Endometrial microvascular endothelial cells (primary cell): ENCODE measurements at regions not wholly inside any gene's neighbourhood (a gene's known extent, or its start where the extent isn't known, plus 50 kb on each side); places are given as distances from the start of the nearest gene placed in this dataset.

Experiments
- in situ Hi-C: cut with HindIII; loops from 2 replicates; pipeline ENCODE4 v1.10.0; 2017; ENCODE audit warnings: low sequenced_read_pairs, low pct_unique_long_range_greater_than_20kb; ENCODE audit errors: inconsistent ontology term

DNA sequence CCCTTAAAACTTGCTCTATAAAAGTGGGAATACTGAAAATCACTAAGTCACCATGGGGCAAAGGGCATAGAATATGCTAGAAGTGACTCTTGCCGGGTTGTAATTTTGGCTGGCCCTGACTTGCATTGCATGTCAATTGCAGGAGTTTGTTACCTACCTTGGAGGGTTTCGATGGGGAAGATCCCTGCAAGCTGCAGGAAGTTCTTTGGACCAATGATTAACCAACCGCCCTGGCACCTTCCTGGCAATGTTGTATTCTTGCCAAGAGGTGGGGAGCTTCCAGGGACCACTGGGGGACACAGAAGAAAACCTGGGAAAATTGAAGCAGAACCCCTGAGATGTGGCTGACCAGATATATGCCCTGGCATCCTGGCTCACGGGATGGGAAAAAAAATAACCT is 235.8 kb downstream of the B3GLCT start:
- in situ Hi-C loops = loop anchor here (25.0 kb wide), 1 partner anchor 327 kb away; no protein-coding TSS in a partner anchor

GRCh38 chr13:31436478-31436877 is 236.7 kb downstream of the B3GLCT start:
- in situ Hi-C loops = loop anchor here (25.0 kb wide), 1 partner anchor 326 kb away; no protein-coding TSS in a partner anchor

GRCh38 chr13:31437975-31438374 is 238.2 kb downstream of the B3GLCT start:
- in situ Hi-C loops = loop anchor here (25.0 kb wide), 1 partner anchor 324 kb away; no protein-coding TSS in a partner anchor

DNA sequence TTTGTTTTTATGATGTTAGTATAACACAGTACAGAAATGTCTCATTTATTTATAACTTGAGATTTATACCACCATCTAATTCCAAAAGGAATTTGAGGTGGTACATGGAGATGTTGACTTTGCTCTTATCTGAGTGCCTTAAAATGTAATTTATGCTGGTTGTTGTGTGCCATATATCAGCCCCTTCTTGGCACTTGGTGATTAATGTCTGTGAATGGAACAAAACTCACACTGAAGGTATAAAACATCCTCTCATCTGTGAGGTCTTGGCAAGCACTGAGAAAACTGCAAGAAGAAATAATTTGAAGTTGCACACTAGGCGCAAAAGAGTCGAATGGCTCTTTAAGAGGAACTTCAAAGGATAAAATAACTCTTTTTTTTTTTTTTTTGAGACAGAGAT is 240.4 kb downstream of the B3GLCT start:
- in situ Hi-C loops = loop anchor here (25.0 kb wide), 1 partner anchor 322 kb away; no protein-coding TSS in a partner anchor

DNA sequence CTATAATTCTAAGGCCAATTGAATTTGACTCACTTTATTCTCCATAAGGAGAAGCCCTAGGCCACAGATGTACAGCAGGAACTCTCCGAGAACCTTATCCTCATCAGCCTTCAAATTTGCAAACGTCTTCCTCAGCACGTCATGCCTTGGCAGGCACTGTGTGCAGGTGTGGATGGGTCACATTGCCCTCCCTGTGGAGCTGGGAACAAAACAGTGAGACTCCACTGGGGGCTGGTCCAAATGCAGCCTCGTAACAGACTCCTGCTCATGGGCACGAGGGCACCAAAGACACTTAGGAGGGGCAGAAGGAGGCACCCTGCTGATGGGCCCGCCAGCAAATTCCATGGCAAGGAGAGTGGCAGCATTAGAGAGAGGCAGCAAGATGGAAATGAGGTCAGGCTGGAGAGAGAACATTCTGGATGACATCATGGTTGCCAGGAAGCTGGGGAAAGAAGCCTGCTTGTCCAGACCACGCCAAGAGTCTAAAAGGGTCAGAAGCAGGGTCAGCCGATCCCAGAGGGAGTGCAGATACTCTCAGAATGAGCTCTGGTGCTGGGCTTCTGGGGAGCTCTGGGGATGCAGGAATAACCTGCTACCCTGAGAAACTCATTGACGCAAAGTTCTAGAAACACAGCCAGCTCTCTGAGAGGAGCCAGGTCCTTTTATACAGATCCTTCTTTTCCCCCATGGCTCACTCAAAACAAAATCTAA is 242.2 kb downstream of the B3GLCT start:
- in situ Hi-C loops = loop anchor here (25.0 kb wide), 1 partner anchor 320 kb away; no protein-coding TSS in a partner anchor

GRCh38 chr13:31442571-31442970 is 242.8 kb downstream of the B3GLCT start:
- in situ Hi-C loops = loop anchor here (25.0 kb wide), 1 partner anchor 320 kb away; no protein-coding TSS in a partner anchor

- in situ Hi-C loops = loop anchor here (25.0 kb wide), 1 partner anchor 318 kb away; no protein-coding TSS in a partner anchor
These were observed 244.6 kb downstream of the B3GLCT start for GRCh38 chr13:31444266-31444856.

- in situ Hi-C loops = no loop called here
These were observed 252.8 kb downstream of the B3GLCT start for GRCh38 chr13:31452525-31452924.

- in situ Hi-C loops = no loop called here
These were observed 255.8 kb downstream of the B3GLCT start for GRCh38 chr13:31455581-31455980.

- in situ Hi-C loops = no loop called here
These were observed 256.3 kb downstream of the B3GLCT start for GRCh38 chr13:31456056-31456455.

- in situ Hi-C loops = no loop called here
These were observed 260.3 kb downstream of the B3GLCT start for GRCh38 chr13:31460061-31460460.

DNA sequence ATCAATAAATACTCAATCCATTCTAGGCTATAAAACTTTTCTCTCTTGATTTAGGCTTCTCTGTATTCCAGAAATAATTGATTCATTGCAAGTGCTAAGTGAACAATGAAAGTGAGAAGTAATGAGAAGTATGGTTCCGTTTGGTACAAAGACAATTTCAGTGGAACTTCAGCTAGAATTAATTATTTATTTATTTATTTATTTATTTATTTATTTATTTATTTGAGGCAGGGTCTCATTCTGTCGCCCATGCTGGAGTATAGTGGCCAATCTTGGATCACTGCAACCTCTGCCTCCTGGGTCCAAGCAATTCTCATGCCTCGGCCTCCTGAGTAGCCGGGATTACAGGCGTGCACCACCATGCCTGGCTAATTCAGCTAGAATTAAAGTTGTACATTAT is 262.1 kb downstream of the B3GLCT start:
- in situ Hi-C loops = no loop called here

DNA sequence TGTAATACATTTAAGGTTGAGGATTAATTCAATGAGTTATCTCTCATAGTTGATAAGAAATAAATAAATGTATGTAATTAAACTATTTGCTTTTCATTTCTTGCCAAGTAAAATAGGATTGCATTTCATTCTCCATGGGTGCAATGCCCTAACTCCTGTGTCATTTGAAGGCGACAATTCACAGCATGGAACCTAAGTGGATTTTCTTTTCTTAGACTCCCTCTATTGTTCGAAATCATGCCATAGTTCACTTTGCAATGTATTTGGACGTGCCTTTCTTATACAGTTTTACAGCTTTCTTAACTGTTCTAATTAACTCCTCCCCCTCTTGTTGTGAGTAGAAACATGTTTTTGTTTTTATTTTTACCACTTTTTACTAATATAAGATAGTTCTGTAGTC is 263.0 kb downstream of the B3GLCT start:
- in situ Hi-C loops = no loop called here

- in situ Hi-C loops = no loop called here
These were observed 268.5 kb downstream of the B3GLCT start for GRCh38 chr13:31468114-31468902.

- in situ Hi-C loops = no loop called here
These were observed 269.6 kb downstream of the B3GLCT start for GRCh38 chr13:31469377-31469776.

DNA sequence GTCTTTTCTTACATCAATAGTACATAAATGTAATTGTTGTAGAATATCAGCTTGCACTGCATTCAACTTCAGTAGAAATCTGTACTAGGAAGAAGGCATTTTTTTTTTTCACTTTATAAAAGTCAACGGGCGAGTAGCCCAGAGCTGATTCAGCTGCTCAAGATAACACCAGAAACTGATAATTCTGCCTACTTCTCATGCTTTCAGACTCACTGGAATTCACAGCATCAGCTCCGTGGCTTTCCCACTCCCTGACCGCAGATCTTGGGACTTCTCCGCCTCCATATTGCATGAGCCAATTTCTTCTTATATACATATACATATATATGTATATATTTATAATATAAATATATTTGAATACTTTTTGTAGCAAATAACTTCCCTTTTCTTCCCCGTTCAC is 263.1 kb upstream of the RXFP2 start:
- in situ Hi-C loops = no loop called here

GRCh38 chr13:31476753-31477152 is 262.6 kb upstream of the RXFP2 start:
- in situ Hi-C loops = no loop called here

DNA sequence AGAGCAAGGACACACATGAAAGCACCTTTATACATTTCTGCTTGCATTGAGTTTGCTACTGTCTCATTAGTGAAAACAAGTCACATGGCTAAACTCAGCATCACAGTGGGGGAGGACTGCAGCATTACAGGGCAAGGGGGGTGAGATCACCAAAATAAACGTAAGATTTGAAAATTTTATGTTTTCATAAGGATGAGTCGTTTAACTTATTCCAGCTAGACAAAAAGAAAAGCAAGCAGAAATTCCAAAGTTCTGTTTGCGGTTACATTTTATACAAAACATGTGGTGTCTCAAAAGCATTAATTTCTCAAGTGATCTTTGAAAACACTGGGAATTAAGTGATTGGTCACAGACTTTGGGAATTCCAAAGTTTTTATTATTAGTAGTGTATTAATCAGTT is 261.4 kb upstream of the RXFP2 start:
- in situ Hi-C loops = no loop called here

DNA sequence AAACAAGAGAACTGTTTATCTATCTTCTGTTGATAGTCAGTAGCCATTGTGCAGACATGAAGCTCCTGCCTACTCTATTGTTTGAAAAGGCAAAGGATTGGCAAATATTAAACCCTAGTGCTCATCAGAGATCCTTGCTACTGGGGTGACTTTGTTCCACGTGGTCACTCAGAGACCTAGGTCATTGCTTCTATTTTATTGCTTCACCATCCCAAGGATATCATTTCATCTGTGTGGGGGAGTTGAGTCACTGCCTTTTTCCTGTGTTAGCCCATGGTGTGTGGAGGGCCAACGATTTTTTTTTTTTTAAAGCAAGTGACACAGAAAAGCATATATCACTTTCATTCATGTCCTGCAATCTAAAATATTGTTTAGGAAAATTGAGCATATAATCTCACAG is 254.1 kb upstream of the RXFP2 start:
- in situ Hi-C loops = no loop called here

- in situ Hi-C loops = no loop called here
These were observed 253.7 kb upstream of the RXFP2 start for GRCh38 chr13:31485651-31486051.
